ENCODE measurements at regions not wholly inside any gene's neighbourhood (a gene's known extent, or its start where the extent isn't known, plus 50 kb on each side); places are given as distances from the start of the nearest gene placed in this dataset.
"Not testable (repeated sequence)": the region's sequence is repeated elsewhere in the genome, so short reads cannot be mapped to it uniquely, and the experiment has no call there.

GRCh38 chr17:52409222-52409621 lies 250.7 kb upstream of the CA10 start:
- dilution Hi-C loops (cut with HindIII; ENCODE audit: low sequenced_read_pairs, unreplicated experiment) = not testable (repeated sequence)

More at GRCh38 chr17:52409222-52409621, 250.7 kb upstream of the CA10 start:
- H3K4me3 ChIP-seq (ENCODE audit: insufficient read depth, low read depth, low read length); H3K4me2 ChIP-seq (ENCODE audit: low read depth, low read length); H4K5ac ChIP-seq (ENCODE audit: low read depth, low read length); POLR2A ChIA-PET (ENCODE audit: unreplicated experiment); intact Hi-C loops (cut with micrococcal nuclease); H3K18ac ChIP-seq (ENCODE audit: low read depth, low read length); CTCF ChIA-PET; H4K8ac ChIP-seq (ENCODE audit: low read depth in 2 of 2, low read length in 2 of 2); H2BK120ac ChIP-seq (ENCODE audit: low read depth, low read length); H3K9ac ChIP-seq (ENCODE audit: low read depth, low read length); H3K9me3 ChIP-seq (ENCODE audit: control insufficient read depth, insufficient read depth, low read length); H3K79me1 ChIP-seq (ENCODE audit: low read depth in 1 of 2, low read length in 2 of 2); H2AK5ac ChIP-seq (ENCODE audit: low read depth, low read length); H2BK5ac ChIP-seq (ENCODE audit: low read depth, low read length, poor library complexity, severe bottlenecking); H3K14ac ChIP-seq (replicated peaks; ENCODE audit: low read depth, low read length); DNase-seq; H3K27me3 ChIP-seq (ENCODE audit: control insufficient read depth, insufficient read depth, low read length); H3K9me1 ChIP-seq (ENCODE audit: insufficient read depth, low read length); H2BK15ac ChIP-seq (ENCODE audit: low read depth, low read length); BruUV-seq (replicated peaks); ATAC-seq (ENCODE audit: low read depth); H3K56ac ChIP-seq (ENCODE audit: extremely low read depth, insufficient read depth, low read length); H3K23ac ChIP-seq (ENCODE audit: low read depth, low read length); H3K27ac ChIP-seq (ENCODE audit: insufficient read depth, low read length); H2BK20ac ChIP-seq (ENCODE audit: low read depth, low read length); H4K20me1 ChIP-seq (ENCODE audit: insufficient read depth, low read length); H2AK9ac ChIP-seq (replicated peaks; ENCODE audit: low read depth, low read length, poor library complexity); in situ Hi-C loops (cut with MboI; ENCODE audit: low sequenced_read_pairs); H3K36me3 ChIP-seq (ENCODE audit: control insufficient read depth, insufficient read depth, low read length); H2AFZ ChIP-seq (replicated peaks; ENCODE audit: low read length, poor library complexity); H3K4ac ChIP-seq (ENCODE audit: low read depth, low read length); H4K91ac ChIP-seq (ENCODE audit: insufficient read depth, low read depth, low read length); H3K4me1 ChIP-seq (ENCODE audit: control insufficient read depth, insufficient read depth, low read length): not testable (repeated sequence)
- WGBS, 2 experiments (ENCODE audit: extremely low coverage in 2 of 2, insufficient read length in 1 of 2) = no CpG with 5 or more reads among the region's 15 CpGs

All from IMR-90 (cell line).